NCI-H526 (cell line): ENCODE measurements at regions not wholly inside any gene's neighbourhood (a gene's known extent, or its start where the extent isn't known, plus 50 kb on each side); places are given as distances from the start of the nearest gene placed in this dataset.
"Not testable (repeated sequence)": the region's sequence is repeated elsewhere in the genome, so short reads cannot be mapped to it uniquely, and the experiment has no call there.

Source experiments
- DNase-seq, 2 experiments: peaks; one replicate each; lab custom pipeline; 2025; lab: John Stamatoyannopoulos, UW

DNA sequence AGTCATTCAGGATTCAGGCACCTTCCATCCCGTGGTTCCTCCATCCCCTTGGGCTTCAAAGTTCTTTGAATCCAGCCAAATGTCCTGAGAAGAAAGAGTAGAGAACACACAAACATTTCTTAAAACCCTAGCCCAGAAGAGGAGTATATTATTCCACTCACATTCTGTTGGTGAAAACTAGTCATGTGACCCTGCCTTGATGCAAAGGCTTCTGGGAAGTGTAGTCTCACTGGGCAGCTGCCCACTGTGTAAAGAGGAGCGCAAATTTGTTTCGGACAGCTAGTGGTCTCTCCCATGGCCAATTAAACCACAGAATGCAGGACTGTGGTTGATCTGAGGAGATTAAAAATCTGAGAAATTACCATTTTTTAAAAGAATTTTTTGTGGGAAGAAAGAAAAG, 304.4 kb downstream of the SUCLA2 start:
- no peak for DNase-seq

DNA sequence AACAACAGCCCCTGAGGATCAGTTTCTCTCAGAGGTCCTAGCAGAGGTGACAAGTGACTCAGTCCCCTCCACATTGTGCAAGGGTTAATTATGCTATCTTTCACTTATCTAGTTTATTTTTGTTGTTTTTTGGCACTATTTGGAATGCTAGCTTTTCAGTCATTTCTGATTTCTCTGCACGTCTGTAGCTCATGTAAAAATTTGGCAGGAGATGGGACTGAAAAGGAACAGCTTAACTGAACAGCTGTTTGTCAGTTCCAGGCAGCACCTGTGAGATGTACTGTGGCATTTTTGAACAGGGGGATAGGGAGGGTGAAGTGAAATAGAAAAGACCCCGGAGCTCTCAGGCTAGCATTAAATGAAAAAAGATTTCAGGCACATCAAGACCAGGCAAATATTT, 313.5 kb downstream of the SUCLA2 start:
- DNase-seq = no peak

DNA sequence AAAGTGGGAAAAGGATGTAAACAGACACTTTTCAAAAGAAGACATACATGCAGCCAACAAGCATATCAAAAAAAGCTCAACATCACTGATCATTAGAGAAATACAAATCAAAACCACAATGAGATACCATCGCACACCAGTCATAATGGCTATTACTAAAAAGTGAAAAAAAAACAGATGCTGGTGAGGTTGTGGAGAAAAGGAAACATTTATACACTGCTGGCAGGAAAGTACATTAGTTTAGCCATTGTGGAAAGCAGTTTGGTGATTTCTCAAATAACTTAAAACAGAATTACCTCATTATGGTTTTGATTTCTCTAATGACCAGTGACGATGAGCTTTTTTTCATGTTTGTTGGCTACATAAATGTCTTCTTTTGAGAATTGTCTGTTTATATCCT, 315.9 kb downstream of the SUCLA2 start:
- DNase-seq = not testable (repeated sequence)

DNA sequence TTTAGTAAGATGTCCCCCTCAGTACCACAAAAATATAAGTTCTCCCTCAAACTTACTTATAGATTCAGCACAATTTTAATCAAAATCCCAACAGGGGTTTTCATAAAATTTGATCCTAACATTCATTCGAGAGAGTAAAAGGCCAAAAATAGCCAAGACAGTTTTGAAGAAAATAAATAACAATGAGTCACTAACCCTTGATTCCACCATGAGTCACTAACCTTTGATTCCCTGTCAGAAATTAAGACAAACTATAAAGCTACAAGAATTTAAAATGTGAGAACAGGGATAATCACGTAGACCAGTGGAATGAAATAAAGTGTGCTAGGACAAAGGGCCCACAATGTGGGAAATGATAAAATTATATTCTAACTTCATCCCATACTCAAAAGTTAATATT, 320.3 kb downstream of the SUCLA2 start:
- DNase-seq = no peak

DNA sequence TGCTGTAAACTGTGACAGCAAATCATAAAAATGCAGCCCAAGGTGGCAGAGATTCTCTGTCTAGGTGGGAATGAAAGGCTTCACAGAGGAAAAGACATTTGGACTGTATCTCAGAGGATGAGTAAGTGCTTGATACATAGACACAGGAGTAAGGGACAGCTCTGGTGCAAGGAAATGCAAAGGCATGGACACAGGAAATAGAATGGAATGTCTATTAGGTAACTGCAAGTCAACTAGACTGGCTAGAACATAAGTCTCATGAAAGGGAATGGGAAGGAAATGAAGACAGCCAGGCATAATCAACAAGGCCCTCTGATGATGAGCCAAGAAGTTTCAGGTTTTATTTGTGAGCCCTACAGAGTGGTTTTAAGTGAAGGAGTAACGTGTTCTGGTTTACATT, 321.7 kb downstream of the SUCLA2 start:
- DNase-seq = no peak

DNA sequence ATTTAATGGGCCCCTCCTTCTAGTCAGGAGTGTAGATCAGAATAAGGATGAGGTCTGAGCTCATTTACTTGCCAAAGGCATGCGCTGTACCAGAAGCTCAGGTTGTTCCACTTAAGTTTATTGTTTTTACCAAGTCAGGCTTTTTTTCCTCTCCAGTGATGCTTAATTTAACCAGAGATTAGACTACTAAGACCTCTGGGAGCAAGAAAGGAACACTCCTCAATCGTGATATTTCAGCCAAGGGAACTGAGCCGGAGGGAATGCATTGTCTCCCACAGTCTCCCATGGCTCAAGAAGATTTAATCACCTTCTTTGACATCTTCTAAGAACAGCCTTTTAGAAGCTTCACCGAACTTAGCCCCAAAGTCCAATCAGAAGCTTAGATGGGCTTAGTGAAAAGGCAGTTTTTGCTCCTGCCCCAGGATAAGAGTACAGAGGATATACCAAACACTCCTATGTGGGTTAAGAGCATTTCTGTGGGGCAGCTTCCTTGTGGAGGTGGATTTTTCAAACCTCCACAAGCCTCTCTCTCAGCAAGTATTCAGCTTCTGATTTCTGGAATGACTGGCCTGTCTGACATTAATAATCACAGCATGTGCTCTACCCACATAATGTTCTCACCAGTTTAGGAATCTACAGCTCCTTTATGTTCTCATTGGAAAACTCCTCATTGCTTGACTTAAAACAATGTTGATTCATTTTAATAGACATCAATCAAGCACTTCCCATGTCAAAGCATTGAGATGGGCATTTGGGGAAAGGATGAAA, 322.7 kb downstream of the SUCLA2 start:
- DNase-seq = no peak

DNA sequence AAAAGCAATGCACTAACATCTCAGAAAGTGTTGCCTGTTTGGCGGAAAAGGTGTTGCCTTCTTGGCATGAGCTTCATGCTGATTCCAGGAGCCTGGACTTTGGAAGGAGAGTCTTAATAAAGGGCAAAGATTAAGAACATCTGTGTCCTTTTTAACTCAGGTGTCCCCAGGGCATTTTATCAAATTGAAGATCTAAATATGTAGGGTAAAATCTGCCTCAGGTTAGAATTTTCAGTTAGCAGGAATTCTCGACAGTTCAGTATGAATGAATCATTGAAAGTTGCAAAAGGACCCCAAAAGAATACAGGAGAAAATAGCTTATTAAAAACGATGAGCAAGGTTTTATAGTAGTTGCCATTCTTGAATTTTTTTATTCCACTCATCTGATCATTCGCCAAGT, 325.2 kb downstream of the SUCLA2 start:
- no peak for DNase-seq

DNA sequence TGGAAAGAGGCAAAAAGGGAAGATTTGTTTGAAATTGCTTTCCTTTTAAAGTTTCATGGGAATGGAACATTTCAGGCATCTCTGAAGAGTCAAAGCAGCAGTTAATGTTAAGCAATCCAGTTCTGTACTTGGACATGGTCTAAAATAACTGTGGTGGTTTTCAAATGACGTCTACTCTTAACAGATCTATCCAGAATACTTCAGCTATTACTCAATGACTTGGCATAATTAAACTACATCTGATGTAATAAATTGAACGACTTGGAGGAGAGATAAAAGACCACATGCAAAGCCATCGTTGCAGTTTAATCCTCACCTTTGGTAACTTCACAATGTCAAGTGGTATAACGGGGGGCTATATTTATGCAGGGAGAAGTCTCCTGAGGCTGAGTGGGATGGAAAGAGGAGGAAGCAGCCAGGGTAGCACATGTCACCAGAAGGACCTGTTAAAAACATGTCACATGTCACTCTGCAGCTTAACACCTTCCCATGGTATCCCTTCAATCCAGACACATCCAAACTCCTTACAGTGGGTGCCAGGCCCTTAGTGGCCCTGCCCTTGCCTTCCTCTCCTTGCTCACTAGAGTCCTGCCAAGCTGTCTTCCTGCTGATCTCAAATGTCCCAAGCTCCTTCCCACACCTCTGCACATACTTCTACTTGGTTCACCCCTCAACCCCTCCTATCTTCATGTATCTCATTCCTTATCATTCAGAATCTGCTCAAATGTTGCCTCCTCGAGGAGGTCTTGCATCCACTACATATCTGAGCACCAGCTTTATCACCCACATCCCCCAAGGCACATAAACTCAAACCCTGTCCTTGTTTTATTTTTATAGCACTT, 327.8 kb downstream of the SUCLA2 start:
- DNase-seq = no peak

DNA sequence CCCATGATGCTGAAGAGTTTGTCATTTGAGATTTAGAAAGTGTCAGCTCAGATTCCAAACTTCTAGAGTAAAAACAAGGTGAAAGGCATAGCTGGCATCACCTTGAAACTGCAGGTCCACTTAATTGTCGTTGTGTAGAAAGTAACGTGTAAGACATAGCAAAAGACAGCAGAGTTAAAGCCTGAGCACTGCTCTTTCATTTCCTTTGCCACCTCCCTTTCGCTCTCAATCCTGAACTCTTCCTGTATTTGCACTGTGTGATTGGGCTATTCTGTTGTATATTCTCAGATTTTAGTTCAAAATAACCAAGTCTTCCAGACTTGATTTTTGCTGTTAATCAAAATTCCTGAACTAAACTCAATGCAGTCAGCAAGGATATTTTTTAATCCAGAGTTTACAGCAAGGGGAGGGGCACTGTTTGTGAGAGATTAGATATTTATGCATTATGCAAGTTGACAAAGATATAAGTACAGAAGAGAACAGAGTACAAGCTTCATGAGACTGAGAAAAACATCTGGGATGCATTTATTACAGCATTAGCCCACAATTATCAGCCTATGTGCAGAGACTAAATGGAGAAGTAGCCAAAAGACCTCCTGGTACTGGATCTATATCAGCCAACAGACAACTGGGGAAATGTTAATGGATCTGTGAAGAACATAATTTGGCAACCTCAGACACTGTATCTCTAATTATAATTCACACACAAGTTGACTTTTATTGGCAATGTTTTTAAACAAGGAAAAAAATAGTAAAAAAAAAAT, 328.6 kb downstream of the SUCLA2 start:
- DNase-seq = no peak

DNA sequence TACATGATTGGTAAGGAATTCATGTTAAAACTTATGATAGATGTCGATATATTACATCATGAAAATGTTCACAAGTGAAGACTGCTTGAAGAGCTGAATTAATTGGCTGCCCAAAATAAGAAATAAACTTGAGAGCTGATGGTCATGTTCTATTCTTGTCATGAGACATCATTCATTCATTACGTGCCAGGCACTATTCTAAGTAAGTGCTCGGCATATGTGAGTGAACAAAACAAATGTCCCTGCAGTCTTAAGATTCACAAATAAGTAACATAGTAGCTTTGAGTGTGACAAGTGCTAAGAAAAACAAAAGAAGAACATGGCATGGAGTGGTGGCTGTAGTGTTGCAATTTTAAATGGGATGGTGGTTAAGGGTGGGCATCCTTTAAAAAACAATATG, 329.3 kb downstream of the SUCLA2 start:
- DNase-seq = no peak

DNA sequence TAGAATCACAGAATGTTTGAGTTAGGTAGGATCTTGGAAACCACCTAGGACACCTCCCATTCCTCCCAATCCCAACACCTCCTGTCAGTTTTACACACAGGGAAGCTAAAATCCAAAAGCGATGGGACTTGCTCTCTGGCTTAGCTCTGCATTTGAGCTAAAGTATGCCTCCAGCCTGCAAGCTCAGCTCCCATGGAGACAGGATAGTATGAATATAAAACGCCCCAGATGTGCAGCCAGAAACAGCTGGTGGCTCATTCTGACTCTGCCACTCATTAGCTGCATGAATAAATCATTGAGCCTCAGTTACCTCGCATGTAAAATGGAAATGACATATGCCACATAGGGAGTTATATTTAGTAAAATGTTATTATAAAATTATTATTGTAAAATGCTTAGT, 336.0 kb downstream of the SUCLA2 start:
- no peak for DNase-seq

DNA sequence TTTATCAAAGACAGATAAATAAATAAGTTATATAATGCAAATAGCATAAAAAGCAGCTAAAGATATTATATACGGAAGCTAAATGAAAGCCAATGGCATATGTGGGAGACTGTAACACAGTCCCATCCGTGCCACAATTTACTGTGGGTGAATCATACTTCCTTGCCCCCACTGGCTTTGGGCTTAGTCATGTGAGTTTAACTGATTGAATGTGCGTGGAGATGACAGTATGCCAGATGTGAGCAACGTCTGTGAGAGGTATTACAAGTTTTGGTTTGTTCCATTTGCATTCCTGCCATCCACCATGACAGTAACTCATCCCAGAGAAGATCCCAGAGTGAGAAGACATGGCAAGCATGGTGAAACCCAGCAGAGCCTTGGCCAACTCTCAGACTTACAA, 340.0 kb downstream of the SUCLA2 start:
- no peak for DNase-seq

DNA sequence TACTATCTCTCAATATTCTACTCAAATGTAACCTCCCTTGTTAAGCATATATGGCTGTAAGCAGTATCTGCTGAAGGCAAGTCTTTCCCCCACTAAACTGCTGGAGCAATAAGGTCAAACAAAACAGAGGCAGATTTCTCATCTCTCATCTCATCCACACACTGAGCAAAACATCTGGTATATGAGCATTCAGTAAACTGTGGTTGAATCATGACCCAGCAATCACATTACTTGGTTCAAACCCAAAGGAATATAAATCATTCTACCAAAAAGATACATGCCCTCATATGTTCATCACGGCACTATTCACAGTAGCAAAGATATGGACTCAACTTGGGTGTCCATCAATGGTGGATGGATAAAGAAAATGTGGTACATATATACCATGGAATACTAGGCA, 344.4 kb downstream of the SUCLA2 start:
- DNase-seq = no peak

DNA sequence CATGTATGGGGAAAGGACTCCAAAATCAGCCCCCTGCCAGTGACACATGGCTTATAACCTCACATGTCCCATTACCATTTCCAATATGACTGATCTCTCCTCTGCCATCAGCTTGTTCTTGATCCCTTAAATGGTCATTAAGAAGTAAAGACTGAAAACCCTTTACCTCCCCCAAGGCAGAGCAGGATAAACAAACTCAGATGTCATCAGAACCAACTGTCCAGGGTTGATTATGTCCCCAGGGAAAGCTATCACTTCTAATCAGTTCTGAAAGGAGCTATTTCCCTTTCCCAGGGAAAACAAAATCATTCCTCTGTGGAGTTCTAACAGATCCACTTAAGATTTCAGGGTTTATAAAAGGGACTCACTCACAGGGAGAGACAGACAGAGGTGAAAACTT, 350.9 kb downstream of the SUCLA2 start:
- no peak for DNase-seq

DNA sequence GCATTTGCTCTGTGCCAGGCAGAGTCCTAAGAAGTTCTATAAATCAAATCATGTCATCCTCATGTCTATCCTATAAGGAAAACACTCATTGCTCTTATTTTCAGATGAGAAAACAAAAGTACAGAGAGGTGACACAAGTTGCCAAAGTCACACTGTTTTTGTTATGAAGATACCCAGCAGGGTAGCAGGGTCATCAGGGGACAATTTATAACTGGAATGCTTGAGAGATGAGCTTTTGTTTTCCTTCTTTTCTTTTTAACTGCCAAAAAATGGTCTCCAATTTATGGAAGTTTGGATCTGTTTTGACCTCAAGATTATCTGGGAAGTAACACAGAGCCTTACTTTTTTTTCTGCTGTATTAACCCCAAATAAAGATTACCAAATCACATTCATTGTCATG, 354.1 kb downstream of the SUCLA2 start:
- DNase-seq = no peak

DNA sequence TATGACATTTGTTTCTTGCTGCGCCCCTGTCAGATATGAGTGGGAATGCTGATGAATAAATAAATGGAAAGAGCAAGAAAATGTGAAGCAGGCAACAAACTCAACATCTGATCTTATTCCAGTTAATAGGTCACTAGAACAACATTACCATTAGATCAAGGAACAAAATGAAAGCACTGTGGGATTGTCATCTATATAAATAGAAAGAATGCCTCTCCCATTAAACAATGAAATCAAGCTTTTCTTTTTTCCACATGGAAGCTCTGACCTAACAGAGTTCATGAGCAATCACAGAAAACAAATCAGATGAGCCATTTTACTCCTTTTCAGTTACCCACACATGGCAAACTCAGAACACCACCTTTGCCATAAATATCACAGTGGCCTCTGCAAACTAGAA, 354.8 kb downstream of the SUCLA2 start:
- no peak for DNase-seq

DNA sequence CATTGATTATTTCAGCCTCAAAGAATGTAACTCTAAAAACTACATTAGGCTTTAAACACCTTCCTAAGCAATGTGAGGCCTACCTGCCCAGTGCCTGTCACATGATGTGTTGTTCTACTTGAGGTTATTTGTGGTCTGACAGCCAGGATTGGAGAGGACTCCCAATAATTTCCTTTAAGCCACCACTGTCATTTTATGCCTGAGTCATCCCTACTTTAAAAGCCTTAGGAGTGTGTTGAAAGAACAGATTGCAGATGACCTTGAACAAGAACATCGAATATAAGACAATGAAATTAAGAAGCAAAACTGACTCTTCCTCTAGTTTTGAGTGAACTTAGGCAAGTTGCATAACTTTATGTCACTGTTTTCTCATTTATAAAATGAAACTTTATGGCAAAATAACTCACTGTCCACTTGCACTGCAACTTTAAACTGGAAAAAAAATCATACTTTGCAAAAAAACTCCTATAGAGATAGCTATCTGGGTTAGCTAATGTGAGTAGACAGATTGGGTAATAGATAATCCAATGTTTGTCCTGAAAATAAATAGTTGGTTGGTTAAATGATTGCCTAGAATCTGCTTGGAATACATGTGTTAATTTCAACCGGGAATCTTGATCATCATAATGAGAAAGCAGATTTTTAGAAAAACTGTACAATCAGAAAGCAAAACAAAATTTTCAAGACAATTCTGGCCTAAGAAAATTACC, 361.2 kb downstream of the SUCLA2 start:
- no peak for DNase-seq

DNA sequence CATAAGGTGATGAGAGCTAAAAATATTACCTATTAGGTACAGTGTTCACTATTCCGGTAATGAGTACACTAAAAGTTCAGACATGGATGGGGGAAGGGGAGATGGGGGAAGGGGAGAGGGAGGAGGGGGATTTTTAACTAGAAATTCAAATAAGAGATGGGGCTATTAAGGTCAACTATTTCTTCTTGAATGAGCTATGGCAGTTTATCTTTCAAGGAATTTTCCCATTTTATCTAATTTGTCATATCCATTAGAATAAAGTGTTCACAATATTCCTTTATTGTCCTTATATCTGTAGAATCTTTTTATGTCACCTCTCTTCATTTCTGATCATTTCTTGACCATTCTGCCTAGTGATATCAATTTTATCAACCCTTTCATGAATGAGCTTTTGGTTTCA, 362.4 kb downstream of the SUCLA2 start:
- DNase-seq = no peak

DNA sequence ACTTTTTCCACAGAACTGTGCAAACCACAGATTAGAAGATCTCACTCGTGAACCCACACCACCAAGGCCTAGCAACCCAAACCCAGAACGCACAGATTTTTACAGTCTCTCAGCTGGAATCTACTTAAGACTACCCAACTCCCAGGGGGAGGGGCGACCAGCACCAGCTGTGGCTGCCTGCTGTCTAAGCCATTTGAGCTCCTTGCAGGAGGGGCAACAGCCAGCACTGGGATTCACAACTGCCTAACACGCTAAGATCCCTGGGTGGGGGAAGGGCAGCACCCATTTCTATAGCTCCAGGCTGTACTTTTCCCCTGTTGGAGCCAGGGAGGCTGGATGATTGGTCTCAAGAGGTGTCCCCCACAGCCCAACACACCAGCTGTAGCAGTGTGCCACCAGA, 368.8 kb downstream of the SUCLA2 start:
- DNase-seq = no peak

DNA sequence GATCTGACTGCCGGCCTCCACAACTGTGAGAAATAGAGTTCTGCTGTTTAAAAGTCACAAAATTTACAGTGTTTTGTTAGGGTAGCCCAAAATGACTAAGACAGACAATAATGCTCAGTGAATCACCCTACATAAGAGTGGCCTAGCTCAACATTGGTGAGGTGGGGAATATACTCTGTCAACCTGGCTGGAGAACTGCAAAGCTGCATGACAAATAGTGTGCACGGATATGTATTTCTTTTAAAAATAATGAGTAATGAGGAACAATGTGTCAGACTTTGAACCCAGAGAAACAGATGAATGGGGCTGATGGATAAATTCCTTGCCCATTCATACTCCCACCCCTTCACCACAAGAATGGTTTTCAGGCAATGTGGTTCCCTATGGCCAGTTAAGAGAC, 372.4 kb downstream of the SUCLA2 start:
- no peak for DNase-seq

DNA sequence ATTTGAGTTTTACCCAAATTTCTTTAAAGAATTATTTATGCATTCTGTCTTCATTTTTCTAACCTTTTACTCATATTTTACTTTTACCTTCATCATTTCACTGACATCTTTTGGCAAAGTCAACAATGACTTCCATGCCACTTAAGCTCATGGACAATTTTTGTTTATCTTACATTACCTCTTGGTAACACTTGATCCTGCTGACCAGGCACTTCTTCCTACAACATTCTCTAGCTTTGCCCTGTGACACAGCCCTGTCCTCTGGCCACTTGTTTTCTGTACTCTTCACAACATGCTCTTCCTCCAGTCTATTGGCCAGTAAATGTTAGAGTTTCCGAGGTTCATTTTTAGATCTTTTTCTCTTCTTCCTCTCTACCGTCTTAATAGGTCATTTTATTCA, 377.2 kb downstream of the SUCLA2 start:
- DNase-seq = no peak

DNA sequence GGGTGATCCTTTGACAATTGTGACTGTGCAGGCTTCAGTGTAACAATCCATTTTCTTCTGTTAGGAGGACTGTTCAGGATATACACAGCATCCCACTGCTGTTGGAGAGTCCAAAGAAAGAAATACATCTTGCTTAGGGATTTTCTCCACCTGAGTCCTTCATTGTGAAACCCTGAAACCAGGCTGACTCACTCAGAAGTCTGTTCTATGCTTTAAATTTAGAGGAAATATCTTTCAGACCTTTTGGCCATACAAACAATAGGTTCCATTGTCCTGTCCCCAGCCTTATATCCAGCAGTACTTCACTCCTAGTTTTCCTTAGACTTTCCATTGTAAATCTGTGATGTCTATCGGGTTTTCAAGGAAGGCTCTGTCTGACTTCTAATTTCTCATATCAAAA, 379.1 kb downstream of the SUCLA2 start:
- DNase-seq = no peak
